ENCODE measurements at regions not wholly inside any gene's neighbourhood (a gene's known extent, or its start where the extent isn't known, plus 50 kb on each side); places are given as distances from the start of the nearest gene placed in this dataset.

- Histone ChIP-seq H3K4me1 (peaks cover 14% of the 10 kb centered on the region), H3K4me3 (no peak overlapping the region), H3K36me3 (replicated peaks) (no peaks in the 10 kb centered on the region), H3K9me3 (no peaks in the 10 kb centered on the region), H3K27me3 (ENCODE audit: low read depth) (no peaks in the 10 kb centered on the region)
- no peak for DNase-seq (ENCODE audit: low spot score in 2 of 2)
- in situ Hi-C loops (cut with MboI; ENCODE audit: low sequenced_read_pairs) = no loop called here
Measured at GRCh38 chr4:144360146-144360793, 219.8 kb upstream of the GYPA start.

GRCh38 chr4:144362366-144362765, 221.8 kb upstream of the GYPA start:
- Histone ChIP-seq H3K4me1 (no peaks in the 10 kb centered on the region), H3K4me3 (no peak overlapping the region), H3K27me3 (ENCODE audit: low read depth) (no peaks in the 10 kb centered on the region), H3K9me3 (no peaks in the 10 kb centered on the region), H3K36me3 (replicated peaks) (no peaks in the 10 kb centered on the region)
- in situ Hi-C loops (cut with MboI; ENCODE audit: low sequenced_read_pairs) = no loop called here
- DNase-seq (ENCODE audit: low spot score in 2 of 2) = no peak

- Histone ChIP-seq H3K9me3 (no peaks in the 10 kb centered on the region), H3K4me1 (no peaks in the 10 kb centered on the region), H3K27me3 (ENCODE audit: low read depth) (no peaks in the 10 kb centered on the region), H3K36me3 (replicated peaks) (no peaks in the 10 kb centered on the region), H3K4me3 (no peak overlapping the region)
- in situ Hi-C loops (cut with MboI; ENCODE audit: low sequenced_read_pairs) = no loop called here
- no peak for DNase-seq (ENCODE audit: low spot score in 2 of 2)
Measured at GRCh38 chr4:144363890-144364289, 223.4 kb upstream of the GYPA start.

GRCh38 chr4:144366425-144366824, 225.9 kb upstream of the GYPA start:
- no peak for DNase-seq (ENCODE audit: low spot score in 2 of 2)
- no peaks in the 10 kb centered on the region for H3K4me1 ChIP-seq
- H3K27me3 ChIP-seq (ENCODE audit: low read depth) = no peaks in the 10 kb centered on the region
- no peaks in the 10 kb centered on the region for H3K36me3 ChIP-seq (replicated peaks)
- H3K4me3 ChIP-seq = no peak overlapping the region
- H3K9me3 ChIP-seq = no peaks in the 10 kb centered on the region
- in situ Hi-C loops (cut with MboI; ENCODE audit: low sequenced_read_pairs) = no loop called here

- Histone ChIP-seq H3K4me1 (no peaks in the 10 kb centered on the region), H3K27me3 (ENCODE audit: low read depth) (peaks cover 2% of the 10 kb centered on the region; the same call in 1 of the 2 replicates), H3K9me3 (no peaks in the 10 kb centered on the region), H3K4me3 (no peak overlapping the region), H3K36me3 (replicated peaks) (no peaks in the 10 kb centered on the region)
- no peak for DNase-seq (ENCODE audit: low spot score in 2 of 2)
- in situ Hi-C loops (cut with MboI; ENCODE audit: low sequenced_read_pairs) = no loop called here
Measured at GRCh38 chr4:144371485-144371884, 231.0 kb upstream of the GYPA start.

GRCh38 chr4:144374065-144374464, 233.5 kb upstream of the GYPA start:
- in situ Hi-C loops (cut with MboI; ENCODE audit: low sequenced_read_pairs) = no loop called here
- peaks cover 4% of the 10 kb centered on the region; the same call in 1 of the 2 replicates for H3K27me3 ChIP-seq (ENCODE audit: low read depth)

GRCh38 chr4:144376866-144377265, 236.3 kb upstream of the GYPA start:
- H3K9me3 ChIP-seq = no peaks in the 10 kb centered on the region
- in situ Hi-C loops (cut with MboI; ENCODE audit: low sequenced_read_pairs) = no loop called here
- H3K4me1 ChIP-seq = no peaks in the 10 kb centered on the region
- H3K4me3 ChIP-seq = no peak overlapping the region
- H3K27me3 ChIP-seq (ENCODE audit: low read depth) = peaks cover 4% of the 10 kb centered on the region; the same call in 1 of the 2 replicates
- no peak for DNase-seq (ENCODE audit: low spot score in 2 of 2)
- no peaks in the 10 kb centered on the region for H3K36me3 ChIP-seq (replicated peaks)

More at GRCh38 chr4:144374065-144374464, 233.5 kb upstream of the GYPA start:
- no peaks in the 10 kb centered on the region for H3K36me3 ChIP-seq (replicated peaks)
- H3K4me3 ChIP-seq = no peak overlapping the region
- H3K4me1 ChIP-seq = no peaks in the 10 kb centered on the region
- no peaks in the 10 kb centered on the region for H3K9me3 ChIP-seq
- no peak for DNase-seq (ENCODE audit: low spot score in 2 of 2)

GRCh38 chr4:144384408-144384807, 243.9 kb upstream of the GYPA start:
- Histone ChIP-seq H3K4me3 (no peak overlapping the region), H3K9me3 (no peaks in the 10 kb centered on the region), H3K4me1 (no peaks in the 10 kb centered on the region), H3K36me3 (replicated peaks) (no peaks in the 10 kb centered on the region), H3K27me3 (ENCODE audit: low read depth) (no peaks in the 10 kb centered on the region)
- no peak for DNase-seq (ENCODE audit: low spot score in 2 of 2)
- in situ Hi-C loops (cut with MboI; ENCODE audit: low sequenced_read_pairs) = no loop called here

- Histone ChIP-seq H3K36me3 (replicated peaks) (no peaks in the 10 kb centered on the region), H3K4me3 (no peak overlapping the region), H3K4me1 (no peaks in the 10 kb centered on the region), H3K27me3 (ENCODE audit: low read depth) (no peaks in the 10 kb centered on the region), H3K9me3 (no peaks in the 10 kb centered on the region)
- in situ Hi-C loops (cut with MboI; ENCODE audit: low sequenced_read_pairs) = no loop called here
- DNase-seq (ENCODE audit: low spot score in 2 of 2) = no peak
Measured at GRCh38 chr4:144399927-144400326, 246.0 kb upstream of the HHIP start.

GRCh38 chr4:144402176-144402575, 243.8 kb upstream of the HHIP start:
- no peak for DNase-seq (ENCODE audit: low spot score in 2 of 2)
- in situ Hi-C loops (cut with MboI; ENCODE audit: low sequenced_read_pairs) = no loop called here

GRCh38 chr4:144402999-144403398, 243.0 kb upstream of the HHIP start:
- no peaks in the 10 kb centered on the region for H3K27me3 ChIP-seq (ENCODE audit: low read depth)
- in situ Hi-C loops (cut with MboI; ENCODE audit: low sequenced_read_pairs) = no loop called here
- H3K9me3 ChIP-seq = no peaks in the 10 kb centered on the region
- DNase-seq (ENCODE audit: low spot score in 2 of 2) = no peak
- no peaks in the 10 kb centered on the region for H3K4me1 ChIP-seq
- no peak overlapping the region for H3K4me3 ChIP-seq
- no peaks in the 10 kb centered on the region for H3K36me3 ChIP-seq (replicated peaks)

More at GRCh38 chr4:144402176-144402575, 243.8 kb upstream of the HHIP start:
- Histone ChIP-seq H3K9me3 (no peaks in the 10 kb centered on the region), H3K27me3 (ENCODE audit: low read depth) (no peaks in the 10 kb centered on the region), H3K4me3 (no peak overlapping the region), H3K36me3 (replicated peaks) (no peaks in the 10 kb centered on the region), H3K4me1 (no peaks in the 10 kb centered on the region)

GRCh38 chr4:144403893-144404292, 242.1 kb upstream of the HHIP start:
- H3K27me3 ChIP-seq (ENCODE audit: low read depth) = no peaks in the 10 kb centered on the region
- in situ Hi-C loops (cut with MboI; ENCODE audit: low sequenced_read_pairs) = no loop called here
- H3K4me1 ChIP-seq = no peaks in the 10 kb centered on the region
- H3K4me3 ChIP-seq = no peak overlapping the region
- no peaks in the 10 kb centered on the region for H3K9me3 ChIP-seq
- no peaks in the 10 kb centered on the region for H3K36me3 ChIP-seq (replicated peaks)
- DNase-seq (ENCODE audit: low spot score in 2 of 2) = no peak

- H3K4me1 ChIP-seq = 0 out of 2 replicates have a peak, but pooled peaks cover 2% of the 10 kb centered on the region
- H3K27me3 ChIP-seq (ENCODE audit: low read depth) = no peaks in the 10 kb centered on the region
- DNase-seq (ENCODE audit: low spot score in 2 of 2) = no peak
- no peaks in the 10 kb centered on the region for H3K36me3 ChIP-seq (replicated peaks)
- H3K9me3 ChIP-seq = no peaks in the 10 kb centered on the region
- in situ Hi-C loops (cut with MboI; ENCODE audit: low sequenced_read_pairs) = no loop called here
- H3K4me3 ChIP-seq = no peak overlapping the region
Measured at GRCh38 chr4:144409525-144409924, 236.4 kb upstream of the HHIP start.

GRCh38 chr4:144410230-144410783, 235.6 kb upstream of the HHIP start:
- no peak for DNase-seq (ENCODE audit: low spot score in 2 of 2)
- in situ Hi-C loops (cut with MboI; ENCODE audit: low sequenced_read_pairs) = no loop called here

More at GRCh38 chr4:144410230-144410783, 235.6 kb upstream of the HHIP start:
- H3K9me3 ChIP-seq = no peaks in the 10 kb centered on the region
- no peaks in the 10 kb centered on the region for H3K36me3 ChIP-seq (replicated peaks)
- 0 out of 2 replicates have a peak, but pooled peaks cover 2% of the 10 kb centered on the region for H3K4me1 ChIP-seq
- no peak overlapping the region for H3K4me3 ChIP-seq
- H3K27me3 ChIP-seq (ENCODE audit: low read depth) = no peaks in the 10 kb centered on the region

Data from HAP-1 (cell line).